Activated CD4-positive, alpha-beta T cell treated with anti-CD3 and anti-CD28 coated beads for 36 hours (primary cell): ENCODE measurements at regions not wholly inside any gene's neighbourhood (a gene's known extent, or its start where the extent isn't known, plus 50 kb on each side); places are given as distances from the start of the nearest gene placed in this dataset.

ENCODE experiments used
- ATAC-seq: fragments of 200-7000 bp; cut with Tn5 transposase; one replicate; pipeline ENCODE4 v1.10.0; 2021; ENCODE audit warnings: mild to moderate bottlenecking, moderate library complexity
- CTCF ChIA-PET: fragments of 350-600 bp; sonication (Branson Sonifier 250); formaldehyde crosslinking; loops from one replicate; lab custom pipeline; 2021; ENCODE audit warnings: antibody characterized with exemption; lab: Charles Lee
- POLR2A ChIA-PET: fragments of 350-600 bp; sonication (Branson Sonifier 250); formaldehyde crosslinking; loops from one replicate; lab custom pipeline; 2021; ENCODE audit warnings: antibody characterized with exemption, inconsistent platforms; lab: Charles Lee
- DNase-seq: peaks from one replicate; pipeline ENCODE4 v3.0.0-alpha.2; 2020
- H3K27ac Mint-ChIP-seq: one replicate; pipeline ENCODE4 v1.8.0; 2021; ENCODE audit warnings: mixed read lengths
- H3K27me3 Mint-ChIP-seq: one replicate; pipeline ENCODE4 v1.8.0; 2021; ENCODE audit warnings: mixed read lengths
- H3K36me3 Mint-ChIP-seq: one replicate; pipeline ENCODE4 v1.8.0; 2021; ENCODE audit warnings: low read depth, mixed read lengths
- H3K4me1 Mint-ChIP-seq: one replicate; pipeline ENCODE4 v1.8.0; 2021; ENCODE audit warnings: mixed read lengths
- H3K4me3 Mint-ChIP-seq: one replicate; pipeline ENCODE4 v1.8.0; 2021; ENCODE audit warnings: mild to moderate bottlenecking, moderate library complexity, mixed read lengths
- H3K9me3 Mint-ChIP-seq: one replicate; pipeline ENCODE4 v1.8.0; 2021; ENCODE audit warnings: low read depth, mixed read lengths
- intact Hi-C, 2 experiments: fragments of 100-400 bp; cut with DNase I in 1 of 2; cut with micrococcal nuclease in 1 of 2; formaldehyde crosslinking; loops; one replicate each; pipeline versions ENCODE4 v1.14.2 to v1.15.1; 2022 to 2024; cut with DNase I, micrococcal nuclease

GRCh38 chr7:67823345-67823744, 826.7 kb downstream of the TYW1 start:
- no peak overlapping the region for H3K4me3 Mint-ChIP-seq
- no peaks in the 10 kb centered on the region for H3K4me1 Mint-ChIP-seq
- ATAC-seq (no peak), DNase-seq (no peak)
- intact Hi-C loops, result no loop called here
- H3K36me3 Mint-ChIP-seq, result no peaks in the 10 kb centered on the region
- peaks cover 17% of the 10 kb centered on the region for H3K9me3 Mint-ChIP-seq
- POLR2A ChIA-PET, result no interaction called here
- H3K27me3 Mint-ChIP-seq, result no peaks in the 10 kb centered on the region
- H3K27ac Mint-ChIP-seq, result no peak overlapping the region
- CTCF ChIA-PET, result no interaction called here

DNA sequence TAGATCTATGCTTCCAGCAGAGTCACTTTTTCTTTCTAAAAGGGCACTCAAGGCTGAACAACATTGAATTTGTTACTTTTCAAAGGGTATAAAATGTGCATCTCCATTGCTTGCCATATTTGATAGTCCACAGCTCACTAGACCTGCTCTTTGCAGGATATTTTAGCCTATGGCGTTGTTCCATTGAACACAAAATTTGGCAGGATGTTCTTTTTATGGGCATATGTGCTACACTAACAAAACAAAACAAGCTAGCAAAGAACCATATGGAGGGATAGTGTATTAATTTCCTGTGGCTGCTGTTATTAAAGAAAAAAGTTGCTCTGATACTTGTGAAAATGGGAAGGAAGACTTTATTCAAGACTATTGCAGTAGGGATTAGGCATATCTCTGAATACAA, 828.7 kb downstream of the TYW1 start:
- no peak for ATAC-seq
- no peak for DNase-seq
- no peaks in the 10 kb centered on the region for H3K4me1 Mint-ChIP-seq
- no peaks in the 10 kb centered on the region for H3K36me3 Mint-ChIP-seq
- no peak overlapping the region for H3K27ac Mint-ChIP-seq
- ChIA-PET CTCF (no interaction called here), POLR2A (no interaction called here)
- no peak overlapping the region for H3K4me3 Mint-ChIP-seq
- intact Hi-C loops, result no loop called here
- H3K9me3 Mint-ChIP-seq, result peaks cover 12% of the 10 kb centered on the region
- no peaks in the 10 kb centered on the region for H3K27me3 Mint-ChIP-seq

DNA sequence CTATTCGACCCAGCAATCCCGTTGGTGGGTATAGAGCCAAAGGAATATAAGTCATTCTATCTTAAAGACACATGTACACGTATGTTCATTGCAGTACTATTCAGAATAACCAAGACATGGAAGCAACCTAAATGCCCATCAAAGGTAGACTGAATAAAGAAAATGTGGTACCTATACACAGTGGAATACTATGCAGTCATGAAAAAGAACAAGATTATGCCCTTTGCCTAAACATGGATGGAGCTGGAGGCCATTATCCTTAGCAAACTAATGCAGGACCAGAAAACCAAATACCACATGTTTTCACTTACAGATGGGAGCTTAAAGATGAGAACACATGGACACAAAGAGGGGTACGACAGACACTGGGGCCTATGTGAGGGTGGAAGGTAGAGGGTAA, 845.3 kb downstream of the TYW1 start:
- ChIA-PET CTCF (no interaction called here), POLR2A (no interaction called here)
- Mint-ChIP-seq H3K27me3 (no peaks in the 10 kb centered on the region), H3K27ac (no peak overlapping the region), H3K36me3 (no peaks in the 10 kb centered on the region), H3K4me3 (no peak overlapping the region), H3K9me3 (peaks cover 6% of the 10 kb centered on the region), H3K4me1 (no peaks in the 10 kb centered on the region)
- ATAC-seq (no peak), DNase-seq (no peak)
- intact Hi-C loops, result no loop called here

DNA sequence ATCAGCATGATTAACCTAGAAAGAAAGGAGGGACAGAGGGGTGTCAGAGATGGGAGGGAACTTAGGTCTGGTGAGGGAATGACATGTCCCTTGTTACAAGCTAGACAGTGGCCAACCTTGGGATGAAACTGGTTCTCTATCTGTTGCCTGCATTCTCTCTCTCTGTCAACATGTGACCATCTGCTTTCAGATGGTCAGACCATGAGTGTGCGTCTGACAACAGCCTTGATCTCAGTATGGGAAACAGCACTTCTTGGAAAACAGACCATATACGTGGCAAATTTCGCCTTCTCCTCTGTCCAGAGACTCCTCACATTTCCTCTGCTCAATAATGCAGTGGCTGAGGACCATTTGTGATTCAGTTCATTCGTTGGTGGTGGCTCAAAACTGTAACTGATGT, 845.9 kb downstream of the TYW1 start:
- Mint-ChIP-seq H3K9me3 (peaks cover 6% of the 10 kb centered on the region), H3K27me3 (no peaks in the 10 kb centered on the region), H3K27ac (no peak overlapping the region), H3K4me3 (no peak overlapping the region), H3K36me3 (no peaks in the 10 kb centered on the region), H3K4me1 (no peaks in the 10 kb centered on the region)
- ChIA-PET CTCF (no interaction called here), POLR2A (no interaction called here)
- intact Hi-C loops, result no loop called here
- ATAC-seq (no peak), DNase-seq (no peak)

DNA sequence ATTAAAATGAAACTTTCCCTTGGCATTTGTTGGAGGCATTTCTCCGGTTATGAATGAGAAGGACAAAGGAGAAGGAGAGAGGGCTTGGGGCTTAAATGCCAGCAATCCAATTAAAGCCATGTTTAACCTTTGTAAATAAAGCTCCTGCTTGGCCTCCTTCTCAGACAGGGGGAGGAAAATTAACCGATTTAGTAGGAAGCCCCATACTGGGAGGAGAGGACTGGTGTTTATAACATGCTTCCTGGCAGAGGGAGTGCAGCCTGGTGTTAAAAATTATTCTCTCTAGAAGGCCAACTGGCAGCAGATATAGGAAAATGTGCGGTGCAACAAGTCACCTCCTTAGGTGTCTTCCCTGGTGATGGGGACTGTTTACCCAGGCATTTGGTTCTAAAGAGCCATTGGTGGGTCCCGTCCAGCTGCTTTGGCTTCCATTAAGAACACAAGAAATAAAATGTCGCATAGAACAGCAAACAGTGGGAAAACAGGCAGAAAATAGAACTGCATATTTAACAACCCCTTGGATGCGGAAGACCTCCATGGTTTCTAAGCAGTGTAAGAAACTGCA, 846.5 kb downstream of the TYW1 start:
- Mint-ChIP-seq H3K9me3 (peaks cover 6% of the 10 kb centered on the region), H3K27ac (no peak overlapping the region), H3K4me3 (no peak overlapping the region), H3K4me1 (no peaks in the 10 kb centered on the region), H3K27me3 (no peaks in the 10 kb centered on the region), H3K36me3 (no peaks in the 10 kb centered on the region)
- intact Hi-C loops, result no loop called here
- ChIA-PET CTCF (no interaction called here), POLR2A (no interaction called here)
- no peak for DNase-seq
- ATAC-seq, result no peak

GRCh38 chr7:67843615-67844014, 847.0 kb downstream of the TYW1 start:
- no peaks in the 10 kb centered on the region for H3K27me3 Mint-ChIP-seq
- DNase-seq, result no peak
- intact Hi-C loops, result no loop called here
- no peak for ATAC-seq
- no peak overlapping the region for H3K27ac Mint-ChIP-seq
- no peak overlapping the region for H3K4me3 Mint-ChIP-seq
- no peaks in the 10 kb centered on the region for H3K36me3 Mint-ChIP-seq
- ChIA-PET POLR2A (no interaction called here), CTCF (no interaction called here)
- H3K9me3 Mint-ChIP-seq, result peaks cover 6% of the 10 kb centered on the region
- H3K4me1 Mint-ChIP-seq, result no peaks in the 10 kb centered on the region

DNA sequence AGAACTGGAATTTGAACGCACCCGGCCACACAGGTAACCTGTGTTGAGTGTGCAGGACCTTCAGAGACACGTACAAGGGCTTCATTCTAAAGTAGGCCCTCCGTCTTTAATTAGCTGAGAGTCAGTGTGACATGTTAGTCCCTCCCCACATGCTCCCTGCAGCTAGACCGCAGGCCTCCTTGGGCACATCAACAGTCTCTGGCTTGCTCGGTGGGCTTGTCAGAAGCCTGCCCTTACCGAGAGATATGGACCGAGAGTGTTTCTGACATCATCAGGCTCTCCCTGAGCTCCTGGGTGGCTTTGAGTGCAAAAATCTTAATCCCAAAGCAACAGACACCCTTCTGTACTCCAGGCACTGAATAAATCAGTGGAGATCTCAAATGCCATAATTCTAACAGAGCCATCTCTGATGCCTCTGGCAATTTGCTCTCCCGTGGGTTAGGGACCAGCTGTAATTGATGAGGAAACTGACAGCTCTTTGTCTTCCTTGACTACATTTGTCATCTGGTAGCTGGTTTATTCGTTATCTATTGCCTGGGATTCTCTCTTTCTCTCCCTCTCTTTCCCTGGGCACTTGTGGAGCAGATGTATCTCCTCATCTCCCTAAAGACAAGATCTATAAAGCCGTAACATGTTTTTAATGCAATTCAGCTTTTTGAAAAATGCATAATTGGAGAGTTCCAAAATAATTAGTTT, 850.6 kb downstream of the TYW1 start:
- no peaks in the 10 kb centered on the region for H3K4me1 Mint-ChIP-seq
- DNase-seq (no peak), ATAC-seq (no peak)
- ChIA-PET CTCF (no interaction called here), POLR2A (no interaction called here)
- intact Hi-C loops, result no loop called here
- no peak overlapping the region for H3K4me3 Mint-ChIP-seq
- H3K9me3 Mint-ChIP-seq, result peaks cover 6% of the 10 kb centered on the region
- no peaks in the 10 kb centered on the region for H3K36me3 Mint-ChIP-seq
- no peak overlapping the region for H3K27ac Mint-ChIP-seq
- no peaks in the 10 kb centered on the region for H3K27me3 Mint-ChIP-seq

DNA sequence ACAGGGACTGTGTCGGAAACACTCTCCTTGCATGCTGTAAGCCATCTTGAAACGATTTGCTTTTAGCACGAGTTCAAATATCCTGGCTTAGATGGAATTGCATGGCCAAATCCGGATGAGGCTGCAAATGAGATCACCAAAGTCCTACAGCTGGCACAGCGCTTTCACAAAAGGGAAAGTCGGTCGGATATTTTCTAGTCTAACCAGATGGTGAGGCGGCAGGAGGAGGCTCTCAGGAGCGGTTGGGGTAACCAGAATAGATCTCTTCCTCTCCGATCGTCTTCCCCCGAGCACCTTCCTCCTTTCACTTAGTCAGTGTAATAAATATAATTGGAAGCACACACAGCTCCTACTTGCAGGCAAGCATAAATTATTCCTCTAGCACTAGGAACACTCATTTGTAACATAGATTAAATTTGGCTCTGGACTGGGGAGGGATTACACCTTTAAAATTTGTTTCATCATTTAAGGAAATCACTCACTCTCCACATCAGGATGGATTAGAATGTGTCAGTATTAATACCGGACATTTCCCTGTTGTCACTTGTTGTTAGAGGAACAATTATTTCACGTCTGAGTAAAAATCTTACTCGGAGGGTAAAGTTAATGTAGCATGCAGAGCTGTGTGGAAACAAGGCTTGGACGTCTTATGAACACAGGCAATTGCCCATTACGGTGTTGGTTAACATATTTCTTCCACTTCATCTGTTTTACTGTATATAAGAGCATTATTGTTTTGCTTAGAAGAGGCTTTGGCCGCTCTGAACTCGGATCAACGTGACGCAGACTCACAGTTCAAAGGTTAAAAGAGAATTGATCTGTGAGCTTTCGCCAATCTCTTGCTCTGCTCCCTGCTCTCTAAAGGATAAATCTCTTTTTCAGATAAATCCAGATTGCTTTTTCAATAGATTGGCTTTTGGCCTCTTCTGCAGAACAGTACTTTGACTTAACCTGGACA, 857.9 kb downstream of the TYW1 start:
- H3K36me3 Mint-ChIP-seq, result no peaks in the 10 kb centered on the region
- ATAC-seq, result no peak
- no peak for DNase-seq
- peaks cover 11% of the 10 kb centered on the region for H3K9me3 Mint-ChIP-seq
- intact Hi-C loops, result no loop called here
- H3K27me3 Mint-ChIP-seq, result no peaks in the 10 kb centered on the region
- ChIA-PET CTCF (no interaction called here), POLR2A (no interaction called here)
- H3K4me3 Mint-ChIP-seq, result no peak overlapping the region
- H3K4me1 Mint-ChIP-seq, result no peaks in the 10 kb centered on the region
- H3K27ac Mint-ChIP-seq, result no peak overlapping the region

DNA sequence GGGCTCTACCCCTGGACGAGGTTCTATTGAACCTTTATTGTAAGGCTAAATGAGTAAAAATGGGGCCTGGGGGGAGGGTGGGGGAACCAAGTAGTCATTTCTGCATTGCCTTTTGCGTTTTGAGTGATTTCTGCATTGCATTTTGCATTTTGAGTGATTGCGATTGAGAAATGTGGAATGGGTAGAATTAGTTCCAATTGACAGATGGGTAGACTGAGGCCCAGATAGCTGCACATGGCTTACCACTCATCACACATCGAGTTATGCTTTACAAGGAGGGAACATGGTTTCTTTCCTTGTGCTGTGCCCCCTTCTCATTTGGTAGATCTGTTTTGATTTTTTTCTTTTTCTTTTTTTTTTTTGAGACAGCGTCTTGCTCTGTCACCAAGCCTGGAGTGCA, 858.7 kb downstream of the TYW1 start:
- intact Hi-C loops, result no loop called here
- DNase-seq, result no peak
- Mint-ChIP-seq H3K36me3 (no peaks in the 10 kb centered on the region), H3K4me1 (no peaks in the 10 kb centered on the region), H3K27me3 (no peaks in the 10 kb centered on the region), H3K27ac (no peak overlapping the region), H3K4me3 (no peak overlapping the region), H3K9me3 (peaks cover 11% of the 10 kb centered on the region)
- CTCF ChIA-PET, result no interaction called here
- POLR2A ChIA-PET, result no interaction called here
- no peak for ATAC-seq

- CTCF ChIA-PET, result no interaction called here
- Mint-ChIP-seq H3K27ac (no peak overlapping the region), H3K27me3 (no peaks in the 10 kb centered on the region), H3K4me3 (no peak overlapping the region), H3K4me1 (no peaks in the 10 kb centered on the region), H3K36me3 (no peaks in the 10 kb centered on the region), H3K9me3 (peaks cover 9% of the 10 kb centered on the region)
- POLR2A ChIA-PET, result no interaction called here
- ATAC-seq (no peak), DNase-seq (no peak)
- intact Hi-C loops, result no loop called here
Observed at GRCh38 chr7:67856046-67856445, 859.4 kb downstream of the TYW1 start.

GRCh38 chr7:67857698-67858097, 861.1 kb downstream of the TYW1 start:
- intact Hi-C loops, result no loop called here
- Mint-ChIP-seq H3K4me3 (no peak overlapping the region), H3K27ac (no peak overlapping the region), H3K27me3 (no peaks in the 10 kb centered on the region), H3K36me3 (no peaks in the 10 kb centered on the region), H3K9me3 (peaks cover 19% of the 10 kb centered on the region), H3K4me1 (no peaks in the 10 kb centered on the region)
- no peak for DNase-seq
- ChIA-PET POLR2A (no interaction called here), CTCF (no interaction called here)
- ATAC-seq, result no peak

DNA sequence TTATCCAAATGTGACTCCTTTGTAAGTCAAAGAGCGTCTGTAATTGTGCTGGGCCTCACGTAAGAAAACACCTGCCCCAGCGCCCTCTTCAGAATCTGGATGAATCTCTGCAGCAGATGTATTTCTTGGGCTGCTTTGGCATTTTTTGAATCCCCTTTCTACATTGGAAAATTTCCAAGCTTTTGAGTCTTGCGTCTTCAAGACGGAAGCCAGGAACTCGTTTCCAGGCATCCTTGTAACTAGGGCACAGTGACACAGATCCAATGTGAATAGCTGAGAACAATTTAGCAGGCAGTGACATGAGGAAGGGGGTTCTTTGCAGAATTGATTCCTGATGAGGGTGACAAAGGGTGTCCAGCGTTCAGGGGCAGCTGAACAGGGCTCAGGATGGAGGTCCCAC, 862.3 kb downstream of the TYW1 start:
- H3K27ac Mint-ChIP-seq, result no peak overlapping the region
- no peaks in the 10 kb centered on the region for H3K36me3 Mint-ChIP-seq
- no peaks in the 10 kb centered on the region for H3K4me1 Mint-ChIP-seq
- ChIA-PET CTCF (no interaction called here), POLR2A (no interaction called here)
- no peaks in the 10 kb centered on the region for H3K27me3 Mint-ChIP-seq
- H3K4me3 Mint-ChIP-seq, result no peak overlapping the region
- intact Hi-C loops, result no loop called here
- DNase-seq (no peak), ATAC-seq (no peak)
- peaks cover 16% of the 10 kb centered on the region for H3K9me3 Mint-ChIP-seq
